ENCODE measurements at regions not wholly inside any gene's neighbourhood (a gene's known extent, or its start where the extent isn't known, plus 50 kb on each side); places are given as distances from the start of the nearest gene placed in this dataset.
A peak's percentile ranks its signal among the peaks of the same experiment; 100 is the strongest.
"Not testable (repeated sequence)": the region's sequence is repeated elsewhere in the genome, so short reads cannot be mapped to it uniquely, and the experiment has no call there.

DNA sequence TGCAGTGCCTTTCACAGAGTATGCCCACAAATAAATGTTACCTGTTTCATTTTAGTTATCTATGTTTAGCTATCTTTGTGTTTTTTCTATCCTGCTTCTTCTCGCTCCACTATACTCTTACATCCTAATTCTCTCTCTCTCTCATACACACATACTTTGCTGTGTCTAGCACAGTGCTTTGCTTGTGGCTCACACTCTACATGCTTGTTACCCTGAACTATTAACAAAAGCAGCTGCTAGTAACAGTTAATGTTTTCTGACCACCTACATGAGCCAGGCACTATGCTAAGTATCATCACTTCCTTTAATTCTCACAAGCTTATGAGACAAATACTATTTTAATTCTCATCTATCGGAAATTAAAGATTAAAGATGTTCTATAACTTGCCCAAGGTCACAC is 390.5 kb upstream of the HNRNPA3 start:
- DNase-seq = no peak

DNA sequence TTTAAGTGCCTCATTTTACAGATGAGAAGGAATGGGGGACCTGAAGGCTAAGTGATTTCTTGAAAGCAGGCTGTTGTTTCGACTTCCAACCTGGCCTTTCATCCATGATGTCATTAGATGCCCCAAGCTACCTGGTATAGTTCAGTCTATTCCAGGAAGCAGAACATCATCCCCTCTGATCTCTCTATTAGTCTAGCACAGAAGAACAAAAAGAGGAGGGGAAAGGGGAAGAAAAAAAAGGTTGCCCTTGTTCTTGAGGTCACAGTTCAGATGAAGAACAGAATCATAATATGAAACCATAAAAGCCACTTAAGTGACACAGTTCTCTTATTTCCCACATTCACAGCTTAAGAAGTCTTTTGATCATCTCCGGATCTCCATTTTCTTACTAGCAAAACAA is 386.2 kb upstream of the HNRNPA3 start:
- peak; percentile 18 for DNase-seq

GRCh38 chr2:176826984-176827668 is 385.5 kb upstream of the HNRNPA3 start:
- DNase-seq = no peak

DNA sequence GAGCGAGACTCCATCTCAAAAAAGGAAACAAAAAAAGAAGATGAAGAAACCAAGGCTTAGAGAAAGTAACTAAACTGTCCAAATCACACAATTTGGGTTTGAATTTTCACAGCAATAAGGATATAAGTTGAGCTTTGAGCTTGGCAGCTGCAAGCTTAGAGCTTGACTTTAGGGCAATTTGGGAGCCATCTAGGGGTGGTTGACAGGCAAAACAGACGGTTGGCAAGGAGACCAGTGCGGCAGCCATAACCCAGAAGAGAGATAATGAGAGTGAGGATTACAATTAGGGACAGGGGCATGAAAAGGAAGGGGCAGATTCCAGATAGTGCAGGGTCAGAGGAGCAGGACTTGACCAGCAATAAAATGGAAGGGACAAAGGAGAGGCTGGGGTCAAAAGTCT is 382.2 kb upstream of the HNRNPA3 start:
- peak; percentile 17 for DNase-seq

- no peak for DNase-seq
These were observed 380.5 kb upstream of the HNRNPA3 start for GRCh38 chr2:176832086-176832485.

GRCh38 chr2:176833671-176834070 is 378.9 kb upstream of the HNRNPA3 start:
- DNase-seq = no peak

GRCh38 chr2:176834226-176834625 is 378.4 kb upstream of the HNRNPA3 start:
- no peak for DNase-seq

- no peak for DNase-seq
These were observed 369.4 kb upstream of the HNRNPA3 start for GRCh38 chr2:176843208-176843607.

DNA sequence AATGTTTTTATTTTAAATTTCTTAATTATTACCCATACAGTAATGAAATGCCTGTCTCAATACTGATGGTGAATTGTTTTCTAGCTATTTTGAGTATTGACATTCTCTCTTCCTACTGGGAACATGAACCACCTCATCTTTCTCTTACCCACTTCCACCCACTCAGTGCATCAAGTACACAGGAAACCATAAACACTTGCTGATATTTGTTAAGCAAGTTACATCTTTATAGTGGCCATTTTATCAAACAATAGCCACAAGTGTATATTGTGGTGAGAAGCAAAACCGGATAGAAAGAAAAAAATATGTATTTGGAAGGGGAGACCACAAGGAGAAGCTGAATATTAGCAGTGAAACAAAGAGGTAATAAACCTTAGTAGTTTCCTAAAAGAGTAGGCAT is 368.1 kb upstream of the HNRNPA3 start:
- DNase-seq = no peak

- DNase-seq = no peak
These were observed 366.9 kb upstream of the HNRNPA3 start for GRCh38 chr2:176845718-176846117.

DNA sequence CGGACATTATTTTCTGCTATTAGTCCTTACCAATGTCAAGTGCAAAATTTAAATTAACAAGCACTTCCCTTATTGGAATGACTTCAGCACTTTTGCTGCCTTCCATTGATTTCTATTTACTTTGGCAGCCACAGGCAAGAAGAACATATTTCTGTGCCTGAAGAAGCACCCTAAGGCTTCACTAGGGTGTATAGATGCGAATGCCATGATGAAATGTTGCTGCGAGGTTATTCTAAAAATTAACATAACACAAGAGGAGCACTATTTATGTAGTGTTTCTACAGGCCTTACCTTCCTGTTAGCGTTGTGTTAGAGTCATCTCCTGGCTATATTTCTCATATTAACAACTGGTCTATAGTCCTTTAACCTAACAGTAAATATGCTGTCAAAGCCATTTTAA is 365.0 kb upstream of the HNRNPA3 start:
- no peak for DNase-seq

GRCh38 chr2:176848844-176849243 is 363.8 kb upstream of the HNRNPA3 start:
- no peak for DNase-seq

DNA sequence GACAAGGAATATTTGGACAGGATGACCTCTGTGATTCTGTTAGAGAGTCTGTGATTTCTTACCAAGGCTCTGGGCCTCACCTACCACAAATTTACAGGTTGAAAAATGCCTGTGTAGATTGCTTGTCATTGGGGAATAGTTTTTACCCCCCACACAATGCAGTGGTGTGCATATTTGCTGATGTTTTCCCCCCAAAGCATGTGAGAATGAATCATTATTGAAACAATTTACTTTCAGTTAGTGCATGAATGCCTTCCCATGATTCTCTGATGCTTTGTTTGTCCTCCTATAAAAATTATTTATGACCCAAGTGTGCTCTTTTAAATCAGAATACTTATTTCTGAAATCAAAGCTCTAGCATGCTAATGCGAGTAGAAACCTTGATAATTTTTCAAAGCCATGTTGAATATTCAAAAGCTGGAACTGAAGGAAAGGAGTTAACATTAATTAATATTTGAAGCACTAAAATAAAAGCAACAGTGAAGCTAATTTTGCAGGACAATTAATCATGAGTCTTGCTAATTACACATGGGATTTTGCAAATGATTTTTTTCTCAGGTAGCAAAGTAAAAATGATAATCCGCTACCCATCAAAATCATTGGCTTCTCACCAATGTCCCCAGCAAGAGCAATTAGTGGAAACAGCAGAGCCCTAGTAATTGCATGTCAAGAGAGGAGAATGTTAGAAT is 361.2 kb upstream of the HNRNPA3 start:
- no peak for DNase-seq

GRCh38 chr2:176851889-176852483 is 360.6 kb upstream of the HNRNPA3 start:
- no peak for DNase-seq

GRCh38 chr2:176852667-176853066 is 359.9 kb upstream of the HNRNPA3 start:
- DNase-seq = peak; percentile 20

DNA sequence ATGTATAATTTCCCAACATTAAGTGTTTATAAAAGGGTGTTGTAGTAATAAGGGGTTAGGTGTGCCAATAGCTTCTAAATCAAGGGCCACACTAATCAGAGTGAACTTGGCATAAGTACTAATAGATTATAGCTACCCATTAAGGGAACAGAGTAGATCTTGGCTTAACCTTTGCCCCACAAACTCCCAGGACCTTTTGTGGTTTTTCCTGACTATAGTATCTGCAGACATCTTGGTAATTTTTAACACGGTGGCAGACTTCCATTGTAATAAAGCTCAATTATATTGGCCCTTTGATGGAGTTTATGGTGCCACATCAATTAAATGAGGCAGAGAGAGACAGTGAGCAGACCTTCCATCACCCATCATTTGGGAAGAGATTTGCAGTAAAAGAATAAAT is 358.5 kb upstream of the HNRNPA3 start:
- DNase-seq = no peak

GRCh38 chr2:176854878-176855277 is 357.7 kb upstream of the HNRNPA3 start:
- no peak for DNase-seq

GRCh38 chr2:176856683-176857082 is 355.9 kb upstream of the HNRNPA3 start:
- DNase-seq = no peak

DNA sequence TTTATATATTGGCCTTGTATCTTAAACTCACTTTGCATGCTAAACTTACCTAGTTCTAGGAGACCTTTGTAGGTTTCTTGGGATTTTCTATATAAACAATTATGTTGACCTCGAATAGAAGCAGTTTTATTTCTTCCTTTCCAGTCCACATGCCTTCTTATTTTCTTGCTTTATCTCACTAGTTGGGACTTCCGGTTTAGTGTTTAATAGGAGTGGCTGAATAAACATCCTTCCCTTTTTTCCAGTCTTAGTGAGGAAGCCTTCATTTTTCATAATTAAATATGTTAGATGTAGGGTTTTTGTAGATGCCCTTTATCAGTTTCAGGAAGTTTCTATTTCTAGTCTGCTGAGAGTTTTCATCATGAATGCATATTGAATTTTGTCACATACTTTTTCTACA is 347.3 kb upstream of the HNRNPA3 start:
- no peak for DNase-seq

DNA sequence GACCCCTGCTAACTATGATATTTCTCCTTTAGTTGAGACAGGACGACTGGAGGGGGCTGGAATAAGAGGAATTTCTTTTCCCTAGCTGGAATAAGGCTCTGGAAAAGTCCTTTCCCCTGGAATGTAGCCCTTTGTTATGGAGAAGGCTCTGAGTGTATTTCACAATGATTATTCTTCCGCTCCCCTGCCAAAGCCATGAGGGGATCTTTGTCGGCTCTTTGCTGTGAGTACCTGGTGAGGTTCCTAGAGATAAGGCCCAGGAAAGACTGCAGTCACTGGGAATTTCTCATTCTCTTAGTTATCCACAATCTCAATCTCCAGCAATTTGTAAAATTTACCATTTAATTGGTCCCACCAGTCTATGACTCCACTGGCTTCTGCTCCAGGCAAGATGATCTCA is 340.2 kb upstream of the HNRNPA3 start:
- DNase-seq = no peak

DNA sequence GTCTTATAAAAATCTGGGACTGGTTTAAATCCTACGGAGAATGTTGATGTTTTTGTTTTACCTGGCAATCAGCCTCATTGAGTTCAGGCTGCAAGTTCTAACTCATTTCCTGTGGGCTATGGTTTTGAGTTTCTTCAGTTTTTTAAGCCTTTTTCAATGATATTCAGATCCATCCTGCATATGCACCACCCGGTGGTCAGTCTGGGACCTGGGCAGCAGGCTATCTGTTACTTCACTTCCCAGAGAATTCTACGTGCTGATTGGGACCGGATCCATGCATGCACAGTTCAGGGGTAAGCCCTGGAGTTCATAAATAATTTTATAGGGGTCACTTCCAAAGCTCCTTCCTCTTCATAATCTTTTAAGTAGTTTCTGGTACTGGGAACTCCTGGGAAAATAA is 339.2 kb upstream of the HNRNPA3 start:
- DNase-seq = no peak

DNA sequence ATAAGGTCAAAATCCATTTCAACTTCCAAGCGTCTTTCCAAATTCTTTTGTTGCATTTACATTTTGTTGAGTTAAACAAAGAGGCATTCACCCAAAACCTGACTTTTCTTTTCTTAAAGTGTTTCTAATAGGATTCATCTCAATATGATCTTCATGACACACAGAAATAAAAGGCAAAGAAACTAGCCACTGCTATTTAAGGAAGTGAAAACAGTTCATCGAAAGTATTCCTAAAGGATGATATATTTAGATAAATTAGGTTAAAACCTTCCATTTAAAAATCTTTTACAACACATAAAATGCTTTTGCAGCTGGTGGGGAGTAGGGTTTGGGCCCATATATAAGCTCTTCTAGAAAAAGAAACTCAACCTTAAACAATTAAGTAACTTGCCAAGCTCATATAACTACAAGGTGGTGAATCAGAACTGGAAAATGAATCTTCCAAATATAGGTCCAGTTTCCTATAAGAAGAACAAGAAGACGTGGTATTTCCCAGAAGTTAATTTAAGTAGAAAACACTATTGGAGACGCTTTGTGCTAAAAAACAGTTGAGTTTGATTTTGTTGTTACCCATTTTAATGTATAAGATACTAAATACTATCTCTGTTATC is 336.0 kb upstream of the HNRNPA3 start:
- DNase-seq = no peak

DNA sequence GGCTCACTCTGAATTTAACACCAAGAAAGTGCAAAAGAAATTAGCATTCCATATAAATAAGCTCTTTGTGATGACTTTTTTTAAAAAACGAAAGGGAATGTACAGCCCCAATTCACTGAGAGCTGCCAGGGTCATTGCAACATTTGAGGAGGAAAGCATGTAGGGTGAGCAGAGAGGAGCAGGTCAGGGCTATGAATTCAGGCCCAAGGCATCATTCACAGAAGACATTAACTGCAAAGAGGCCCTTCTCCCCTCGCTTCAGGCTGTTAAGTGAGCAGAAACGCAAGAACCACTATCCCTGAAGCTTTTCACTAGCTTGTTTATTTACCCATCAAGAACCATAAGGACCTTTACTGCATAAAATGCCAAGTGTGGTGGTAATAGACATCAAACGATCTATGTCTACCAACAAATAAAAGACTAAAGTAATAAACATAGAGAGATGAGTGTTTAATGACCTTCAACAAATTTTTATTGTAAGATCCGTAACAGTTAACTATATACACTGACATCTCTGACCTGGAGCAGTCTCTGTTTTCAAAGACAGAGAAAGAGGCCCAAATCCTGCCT is 333.1 kb upstream of the HNRNPA3 start:
- DNase-seq = no peak

DNA sequence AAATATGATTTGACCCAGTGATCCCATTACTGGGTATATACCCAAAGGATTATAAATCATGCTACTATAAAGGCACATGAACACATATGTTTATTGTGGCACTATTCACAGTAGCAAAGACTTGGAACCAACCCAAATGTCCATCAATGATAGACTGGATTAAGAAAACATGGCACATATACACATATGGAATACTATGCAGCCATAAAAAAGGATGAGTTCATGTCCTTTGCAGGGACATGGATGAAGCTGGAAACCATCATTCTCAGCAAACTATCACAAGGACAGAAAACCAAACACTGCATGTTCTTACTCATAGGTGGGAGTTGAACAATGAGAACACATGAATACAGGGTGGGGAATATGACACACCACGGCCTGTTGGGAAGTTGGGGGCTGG is 330.5 kb upstream of the HNRNPA3 start:
- not testable (repeated sequence) for DNase-seq
